Heart left ventricle (tissue), 13 donors: ENCODE measurements at regions not wholly inside any gene's neighbourhood (a gene's known extent, or its start where the extent isn't known, plus 50 kb on each side); places are given as distances from the start of the nearest gene placed in this dataset.

Experiments
- POLR2A ChIP-seq, 2 donors: fragments of 450-650 bp; IDR thresholded peaks; one replicate each; pipeline ENCODE4 v1.6.1; 2017; ENCODE audit warnings: antibody characterized with exemption in 2 of 2, mild to moderate bottlenecking in 2 of 2, moderate library complexity in 2 of 2
- TF ChIP-seq, protein P1 (sequence below), 12 donors: fragments of 200-600 bp; sonication (generic) in 4 of 12; IDR thresholded peaks; one replicate each; pipeline versions ENCODE4 v1.5.0 to v1.8.0; 2018 to 2022; ENCODE audit warnings: antibody characterized with exemption in 12 of 12, mild to moderate bottlenecking in 5 of 12
- donor health status: ischemic (EF 13 %, LVEDD 7.1; RV severe dilation, severe dysfunction).
- donor health status: DM: no; HTN: yes; CAD: no.
- donor health status: DM: no; HTN: no; CAD: no.
- donor health status: ischemic (EF 25% LVEDD 6.9; RV normal size, moderate dysfunction).
- donor health status: ischemic (EF 25% LVEDD 5.7; RV mildly dilated, moderate dysfunction).
- donor health status: ischemic (EF 35%, LVEDD 5.7; RV mildly dilated, moderate dysfunction).
- donor health status: nonischemic (EF 11% LVEDD 7.7; RV severe dilation, severe dysfunction).
- donor health status: DM: yes; HTN: yes; CAD: no.
- donor health status: PGD.
- donor health status: ischemic (EF 29% LVEDD 5.4; RV normal size, mild dysfunction).
- donor health status: nonischemic (EF 23%, LVEDD 6.1; RV moderate dilation, normal function).

DNA sequence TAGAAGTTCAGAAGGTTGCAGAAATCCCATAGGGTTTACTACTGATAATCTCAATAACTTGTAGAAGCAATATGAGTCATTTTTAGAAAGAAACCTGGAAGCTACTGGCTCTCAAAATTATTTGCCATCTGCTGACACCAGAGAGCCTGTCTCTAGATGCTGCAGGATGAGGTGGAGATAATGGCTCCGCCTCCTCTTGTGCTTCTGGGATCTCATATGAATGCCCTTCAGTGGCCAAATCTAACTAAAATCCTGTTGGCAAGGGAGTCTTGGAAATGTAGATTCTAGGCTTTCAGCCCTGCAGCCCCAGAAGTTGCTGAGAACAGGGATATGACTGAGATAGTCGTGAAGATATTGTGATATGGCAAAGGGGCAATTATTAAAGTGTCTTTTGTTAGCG is 348.1 kb downstream of the CCSER2 start:
- TF ChIP-seq, protein P1, sequence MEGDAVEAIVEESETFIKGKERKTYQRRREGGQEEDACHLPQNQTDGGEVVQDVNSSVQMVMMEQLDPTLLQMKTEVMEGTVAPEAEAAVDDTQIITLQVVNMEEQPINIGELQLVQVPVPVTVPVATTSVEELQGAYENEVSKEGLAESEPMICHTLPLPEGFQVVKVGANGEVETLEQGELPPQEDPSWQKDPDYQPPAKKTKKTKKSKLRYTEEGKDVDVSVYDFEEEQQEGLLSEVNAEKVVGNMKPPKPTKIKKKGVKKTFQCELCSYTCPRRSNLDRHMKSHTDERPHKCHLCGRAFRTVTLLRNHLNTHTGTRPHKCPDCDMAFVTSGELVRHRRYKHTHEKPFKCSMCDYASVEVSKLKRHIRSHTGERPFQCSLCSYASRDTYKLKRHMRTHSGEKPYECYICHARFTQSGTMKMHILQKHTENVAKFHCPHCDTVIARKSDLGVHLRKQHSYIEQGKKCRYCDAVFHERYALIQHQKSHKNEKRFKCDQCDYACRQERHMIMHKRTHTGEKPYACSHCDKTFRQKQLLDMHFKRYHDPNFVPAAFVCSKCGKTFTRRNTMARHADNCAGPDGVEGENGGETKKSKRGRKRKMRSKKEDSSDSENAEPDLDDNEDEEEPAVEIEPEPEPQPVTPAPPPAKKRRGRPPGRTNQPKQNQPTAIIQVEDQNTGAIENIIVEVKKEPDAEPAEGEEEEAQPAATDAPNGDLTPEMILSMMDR (IDR thresholded peaks at IDR 0.05): no peak
- TF ChIP-seq POLR2A (IDR thresholded peaks at IDR 0.05): no peak
